ENCODE measurements at regions not wholly inside any gene's neighbourhood (a gene's known extent, or its start where the extent isn't known, plus 50 kb on each side); places are given as distances from the start of the nearest gene placed in this dataset.
"Not testable (repeated sequence)": the region's sequence is repeated elsewhere in the genome, so short reads cannot be mapped to it uniquely, and the experiment has no call there.

DNA sequence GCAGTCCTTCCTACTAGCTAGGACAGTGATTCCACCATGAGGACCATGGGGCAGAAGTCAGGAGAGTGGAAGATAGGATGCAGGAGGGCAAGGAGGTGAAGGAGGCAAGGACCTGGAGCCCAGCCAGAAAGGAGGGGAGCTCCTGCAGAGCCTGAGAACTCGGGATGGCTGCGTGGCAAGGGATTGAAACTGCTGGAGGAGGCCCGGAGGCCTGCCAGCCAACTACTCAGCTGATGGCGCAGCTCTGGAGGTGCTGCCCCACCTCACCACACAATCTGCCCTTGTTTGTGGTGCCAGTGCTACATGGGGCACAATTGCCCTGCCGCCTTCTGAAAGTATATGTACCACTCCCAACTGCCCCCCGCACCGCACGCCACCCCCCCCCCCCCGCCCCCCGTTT is 307.3 kb upstream of the CHRNA7 start:
- DNase-seq (ENCODE audit: low read depth in 4 of 4, low spot score in 3 of 4), result not testable (repeated sequence)

DNA sequence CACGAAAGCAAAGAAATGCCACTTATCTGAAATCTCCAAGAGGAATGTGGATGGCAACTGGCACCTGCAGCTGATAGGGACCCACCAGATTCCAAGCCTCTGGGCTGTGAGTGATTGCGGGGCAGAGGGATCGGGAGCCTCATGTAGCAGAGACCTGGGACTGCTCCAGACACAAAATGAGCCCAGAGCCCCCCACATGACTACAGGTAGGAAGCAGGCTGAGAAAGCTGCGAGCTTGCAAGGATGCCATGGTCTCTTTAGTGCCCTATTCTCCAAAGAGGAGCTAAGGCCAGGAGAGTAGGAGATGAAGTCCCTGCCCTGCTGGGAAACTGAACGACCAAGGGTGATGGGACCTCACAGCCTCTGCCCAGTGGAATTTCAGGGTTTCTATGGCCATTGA is 305.4 kb upstream of the CHRNA7 start:
- not testable (repeated sequence) for DNase-seq (ENCODE audit: low read depth in 4 of 4, low spot score in 3 of 4)

DNA sequence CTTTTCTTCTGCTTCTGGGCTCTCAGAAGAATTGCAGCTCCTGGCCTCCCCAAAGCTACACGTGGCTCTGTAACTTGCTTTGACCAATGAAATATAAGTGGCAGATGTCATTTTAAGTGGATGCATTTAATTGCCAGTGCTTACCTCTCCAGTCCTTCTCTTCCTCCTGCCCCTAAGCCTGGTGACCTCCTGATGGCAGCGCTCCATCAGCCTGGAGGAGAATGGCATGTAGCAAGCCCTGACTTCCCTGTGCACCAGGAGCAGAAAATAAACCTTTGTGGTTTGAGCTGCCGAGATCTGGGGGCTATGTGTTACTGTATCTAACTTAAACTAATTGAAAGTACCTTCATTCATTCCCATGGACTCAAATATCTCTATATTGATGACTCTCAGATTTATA is 304.7 kb upstream of the CHRNA7 start:
- not testable (repeated sequence) for DNase-seq (ENCODE audit: low read depth in 4 of 4, low spot score in 3 of 4)

DNA sequence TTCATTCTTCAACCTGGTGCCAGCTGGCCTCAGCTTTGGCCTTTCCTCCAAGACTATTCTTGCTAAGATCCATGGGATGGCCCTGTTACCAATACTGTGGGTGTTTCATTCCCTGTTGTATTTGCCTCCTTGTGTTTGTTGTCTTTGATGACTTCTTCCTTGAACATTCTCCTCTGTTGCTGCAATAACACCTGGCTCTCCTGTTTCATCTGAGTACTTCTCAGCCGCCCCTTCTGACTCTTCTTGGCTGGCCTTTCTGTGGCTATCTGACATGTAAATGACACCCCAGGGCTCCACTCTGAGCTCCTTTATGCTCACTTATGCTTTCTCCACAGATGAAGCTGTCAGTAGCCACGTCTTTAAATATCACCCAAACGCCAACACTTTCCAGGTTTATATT is 302.7 kb upstream of the CHRNA7 start:
- DNase-seq (ENCODE audit: low read depth in 4 of 4, low spot score in 3 of 4), result no peak

DNA sequence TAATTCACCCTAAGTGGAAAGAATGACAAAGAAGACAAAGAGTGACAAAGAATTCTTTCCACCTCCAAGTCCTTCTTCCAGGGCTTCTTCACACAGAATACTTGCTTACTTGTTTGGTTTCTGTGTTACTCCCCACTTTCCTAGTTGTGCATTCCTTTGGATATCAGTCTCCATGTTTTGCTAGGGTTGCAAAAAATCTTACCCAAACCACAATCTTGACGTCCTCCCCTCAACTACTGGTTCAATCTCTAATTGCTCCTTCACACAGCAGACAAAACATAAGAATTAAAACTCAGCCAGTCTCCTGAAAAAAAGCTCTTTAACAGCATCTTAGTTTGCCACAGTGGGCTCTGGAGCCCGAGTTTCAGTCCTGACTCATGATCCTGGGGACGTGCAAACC is 297.6 kb upstream of the CHRNA7 start:
- DNase-seq (ENCODE audit: low read depth in 4 of 4, low spot score in 3 of 4), result no peak

DNA sequence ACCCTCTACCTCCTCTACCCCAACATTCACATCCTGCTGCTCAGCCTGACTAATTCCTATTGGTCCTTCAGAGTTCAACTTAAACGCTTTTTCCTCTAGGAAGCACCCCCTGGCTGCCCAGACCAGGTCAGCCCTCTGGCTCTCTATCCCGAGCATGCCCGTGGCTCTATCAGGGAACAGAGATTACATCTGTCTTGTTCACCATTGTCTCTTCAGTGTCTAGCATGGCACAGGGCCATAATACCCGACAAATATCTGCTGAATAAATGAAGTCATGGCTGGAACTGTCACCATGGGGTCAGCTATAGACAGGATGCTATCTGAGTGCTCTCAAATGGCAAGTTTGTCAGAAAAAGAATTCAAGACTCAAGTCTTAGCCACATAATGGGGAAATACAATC is 296.9 kb upstream of the CHRNA7 start:
- no peak for DNase-seq (ENCODE audit: low read depth in 4 of 4, low spot score in 3 of 4)

DNA sequence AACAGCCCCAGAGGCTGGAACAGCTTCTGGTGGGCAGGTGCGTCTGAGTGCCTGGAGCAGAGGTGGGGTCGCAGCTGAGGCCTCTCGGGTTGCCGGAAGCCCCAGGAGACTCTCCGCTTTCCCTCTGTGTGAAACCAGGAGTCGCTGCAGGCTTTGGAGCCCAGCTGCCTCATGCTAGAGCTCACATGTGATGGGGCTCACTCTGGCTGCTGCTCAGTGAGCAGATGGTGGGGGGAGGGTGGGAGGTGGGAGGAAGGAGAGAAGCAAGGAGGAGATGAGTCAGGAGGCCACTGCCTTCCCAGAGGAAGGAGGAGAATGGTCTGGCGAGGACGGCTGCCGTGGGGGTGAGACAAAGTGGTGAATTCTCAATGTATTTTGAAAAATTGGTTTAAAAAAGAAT is 290.1 kb upstream of the CHRNA7 start:
- DNase-seq (ENCODE audit: low read depth in 4 of 4, low spot score in 3 of 4), result peak in 1 of 4 donors; percentile 2

DNA sequence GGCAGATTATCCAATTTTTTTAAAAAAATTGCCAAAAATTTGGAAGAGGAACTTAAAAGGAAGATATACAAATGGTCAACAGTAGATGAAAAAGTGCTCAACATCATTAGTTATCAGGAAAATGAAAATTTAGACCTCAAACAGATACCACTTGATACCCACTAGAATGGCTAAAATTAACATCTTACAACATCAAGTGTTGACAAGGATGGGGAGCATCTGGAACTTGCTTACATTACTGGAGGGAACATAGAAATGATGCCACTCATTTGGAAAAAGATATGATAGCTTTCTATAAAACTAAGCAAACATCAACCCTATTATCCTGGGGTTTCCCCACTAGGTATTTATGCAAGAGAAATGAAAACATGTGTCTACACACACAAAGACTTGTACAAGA is 284.5 kb upstream of the CHRNA7 start:
- no peak for DNase-seq (ENCODE audit: low read depth in 4 of 4, low spot score in 3 of 4)

DNA sequence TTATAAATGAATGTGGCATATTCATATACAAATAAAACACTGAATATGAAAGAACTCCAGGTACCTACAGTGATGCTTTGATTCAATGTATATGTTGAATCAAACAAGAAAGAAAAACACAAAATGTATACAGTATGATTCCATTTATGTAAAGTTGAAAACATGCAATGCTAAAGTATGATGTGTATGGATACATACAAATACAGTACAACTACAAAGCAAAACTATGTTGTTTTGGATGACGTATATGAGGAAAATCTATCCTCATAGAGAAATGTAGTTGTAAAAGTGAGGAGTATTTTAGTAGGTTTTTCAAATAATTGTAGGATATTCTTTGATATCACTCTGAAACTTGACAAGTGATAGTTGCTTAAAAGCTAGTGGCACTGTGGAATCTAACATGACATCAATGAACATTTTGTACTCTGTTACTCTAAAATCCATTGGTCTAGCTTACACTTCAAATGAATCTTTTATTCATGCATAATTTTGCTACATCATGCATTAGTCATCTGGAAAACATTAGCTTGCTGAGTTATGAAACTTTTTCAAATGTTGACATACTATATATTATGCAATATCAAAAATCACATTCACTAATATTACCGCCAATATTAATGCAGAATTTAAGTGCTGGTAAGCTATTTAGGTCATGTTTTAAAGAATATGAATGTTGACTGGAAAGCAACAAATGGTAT is 278.1 kb upstream of the CHRNA7 start:
- DNase-seq (ENCODE audit: low read depth in 4 of 4, low spot score in 3 of 4), result no peak

DNA sequence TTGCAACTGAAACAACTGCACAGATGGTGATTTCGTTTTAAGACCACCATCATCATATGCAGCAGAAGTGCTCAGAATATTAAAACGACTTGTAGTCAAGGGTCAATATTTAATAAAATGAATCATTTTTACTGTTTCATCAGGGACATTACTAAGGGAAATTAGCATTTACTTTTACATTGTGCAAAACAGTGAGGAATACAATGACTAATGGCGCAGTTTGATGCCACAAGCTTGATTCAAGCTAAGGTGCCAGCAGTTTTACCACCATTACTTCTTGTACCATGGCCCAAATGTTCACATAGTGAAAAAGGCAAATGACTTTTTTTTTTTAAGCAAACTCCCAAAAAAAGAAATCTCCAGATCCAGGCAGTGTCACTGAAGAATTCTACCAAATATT is 277.4 kb upstream of the CHRNA7 start:
- no peak for DNase-seq (ENCODE audit: low read depth in 4 of 4, low spot score in 3 of 4)

DNA sequence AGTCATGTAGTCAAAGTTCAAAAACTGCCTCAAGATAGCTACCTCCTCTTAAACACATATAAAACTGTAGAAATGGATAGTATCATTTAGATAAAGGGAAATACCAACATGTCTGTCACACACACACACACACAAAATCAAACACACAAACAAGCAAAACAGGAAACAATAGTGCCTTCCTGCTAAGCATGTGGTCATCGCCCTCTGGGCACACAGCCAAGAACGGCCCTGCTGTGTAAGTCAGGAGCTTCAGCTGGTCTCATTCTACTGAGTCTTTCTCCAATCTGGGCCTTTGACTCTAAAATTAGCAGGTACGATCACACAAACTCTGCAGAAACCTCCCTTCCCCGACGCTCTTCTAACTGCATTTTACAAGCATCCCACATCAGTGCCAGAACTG is 272.2 kb upstream of the CHRNA7 start:
- DNase-seq (ENCODE audit: low read depth in 4 of 4, low spot score in 3 of 4), result peak in 2 of 4 donors; percentile 2

DNA sequence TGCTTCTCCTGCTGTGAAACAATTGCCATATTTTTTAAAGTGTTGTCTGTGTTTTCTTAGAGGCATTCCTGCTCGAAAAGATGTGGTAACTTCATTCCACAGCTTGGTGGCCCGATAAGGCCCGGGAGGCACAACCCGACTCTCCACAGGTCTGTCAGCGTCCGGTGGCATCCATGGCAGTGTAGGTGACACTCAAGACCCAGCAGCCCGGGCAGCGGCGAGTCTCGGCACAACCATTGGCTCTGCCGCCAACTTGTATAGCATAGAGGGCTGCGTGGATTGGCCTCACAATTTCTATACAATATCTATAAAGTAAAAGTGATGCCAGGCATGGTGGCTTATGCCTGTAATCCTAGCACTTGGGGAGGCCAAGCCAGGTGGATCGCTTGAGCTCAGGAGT is 262.3 kb upstream of the CHRNA7 start:
- DNase-seq (ENCODE audit: low read depth in 4 of 4, low spot score in 3 of 4), result no peak

DNA sequence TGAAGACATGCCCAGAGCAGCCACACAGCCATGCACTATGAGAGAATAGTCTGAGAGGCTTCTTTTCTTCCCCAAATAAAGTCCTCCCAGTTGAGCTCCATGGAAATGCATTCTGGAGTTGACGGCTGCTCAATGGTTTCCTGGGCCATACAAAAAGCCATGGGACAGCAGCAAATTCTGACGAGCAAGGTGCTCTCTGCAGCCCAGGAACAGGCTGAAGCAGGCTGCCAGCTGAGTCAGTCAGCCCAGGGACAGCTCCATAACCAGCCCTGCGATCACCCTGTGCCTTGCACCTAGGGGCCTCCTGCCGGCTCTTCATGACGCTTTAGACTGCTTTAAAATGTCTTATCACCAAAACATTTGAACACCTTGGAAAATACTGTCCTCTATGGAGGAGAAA is 256.3 kb upstream of the CHRNA7 start:
- no peak for DNase-seq (ENCODE audit: low read depth in 4 of 4, low spot score in 3 of 4)

DNA sequence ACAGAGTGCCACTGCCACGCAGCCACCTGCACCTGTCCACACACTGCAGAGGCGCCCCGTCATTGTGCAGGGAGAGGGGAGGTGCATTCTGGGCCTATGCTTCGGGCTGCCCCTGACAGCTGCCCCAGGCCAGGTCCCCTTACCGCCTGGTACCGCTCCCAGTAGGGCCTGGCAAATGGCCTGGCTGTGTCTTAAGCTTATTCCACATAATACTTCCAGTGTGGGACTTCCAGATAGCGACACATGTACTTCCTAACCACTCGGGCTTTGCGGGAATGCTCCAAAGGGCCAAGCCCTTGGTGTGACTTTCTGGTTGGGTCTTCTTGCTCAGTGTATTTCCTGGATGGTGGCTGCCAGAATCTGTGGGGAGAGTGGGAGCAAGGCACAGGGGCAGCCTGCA is 254.3 kb upstream of the CHRNA7 start:
- no peak for DNase-seq (ENCODE audit: low read depth in 4 of 4, low spot score in 3 of 4)

DNA sequence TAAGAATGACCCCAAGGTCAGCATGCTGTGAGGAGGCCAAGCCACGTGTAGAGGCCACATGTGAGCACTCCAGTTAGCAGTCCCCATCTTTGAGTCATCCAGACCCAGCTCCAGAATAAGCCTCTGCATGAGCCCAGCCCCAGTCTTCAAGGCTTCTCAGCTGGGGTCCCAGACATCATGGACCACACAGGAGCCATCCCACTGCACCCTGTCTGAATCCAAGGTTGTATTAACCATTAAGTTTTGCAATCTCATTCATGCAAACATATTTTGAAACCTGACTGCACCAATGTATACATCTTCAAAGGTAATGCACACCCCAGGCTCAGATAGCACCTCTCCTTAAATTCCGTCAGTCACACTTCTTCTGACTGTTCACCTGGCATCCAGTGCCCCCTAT is 249.1 kb upstream of the CHRNA7 start:
- DNase-seq (ENCODE audit: low read depth in 4 of 4, low spot score in 3 of 4), result no peak

DNA sequence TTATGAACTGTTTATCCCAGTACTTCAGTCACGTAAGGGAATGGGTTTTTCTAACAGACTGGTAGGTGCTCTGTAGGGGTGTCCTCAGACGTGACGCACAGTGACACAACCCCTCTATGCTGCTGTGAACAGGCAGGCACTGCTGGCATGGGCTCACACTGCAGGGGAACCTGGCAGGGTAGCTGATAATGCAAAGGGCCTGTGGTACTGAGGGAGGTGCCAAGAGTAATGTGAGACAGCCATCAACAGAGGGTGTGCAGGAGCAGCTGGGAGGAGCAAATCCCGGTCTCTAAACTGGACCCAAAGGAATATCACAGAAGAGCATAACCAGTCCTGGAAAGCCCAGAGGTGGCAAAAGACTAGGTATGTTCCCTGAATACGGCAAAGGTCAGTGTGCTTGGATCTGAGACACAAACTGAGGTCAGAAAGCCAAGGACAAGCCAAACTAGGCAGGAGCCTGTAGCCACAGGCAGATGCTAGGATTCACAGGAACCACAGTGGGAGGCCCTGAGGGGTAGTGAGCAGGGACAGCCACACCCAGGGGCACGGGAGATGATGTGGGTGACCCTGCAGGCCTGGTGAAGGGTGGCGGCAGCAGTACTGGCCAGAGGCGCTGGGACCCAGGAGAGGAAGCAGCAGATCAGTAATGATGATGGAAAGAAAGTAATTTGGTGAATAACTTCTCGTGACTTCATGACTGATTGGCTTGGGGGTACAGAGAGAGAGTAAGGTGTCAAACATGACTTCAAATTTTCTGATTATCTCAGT is 248.1 kb upstream of the CHRNA7 start:
- DNase-seq (ENCODE audit: low read depth in 4 of 4, low spot score in 3 of 4), result no peak

DNA sequence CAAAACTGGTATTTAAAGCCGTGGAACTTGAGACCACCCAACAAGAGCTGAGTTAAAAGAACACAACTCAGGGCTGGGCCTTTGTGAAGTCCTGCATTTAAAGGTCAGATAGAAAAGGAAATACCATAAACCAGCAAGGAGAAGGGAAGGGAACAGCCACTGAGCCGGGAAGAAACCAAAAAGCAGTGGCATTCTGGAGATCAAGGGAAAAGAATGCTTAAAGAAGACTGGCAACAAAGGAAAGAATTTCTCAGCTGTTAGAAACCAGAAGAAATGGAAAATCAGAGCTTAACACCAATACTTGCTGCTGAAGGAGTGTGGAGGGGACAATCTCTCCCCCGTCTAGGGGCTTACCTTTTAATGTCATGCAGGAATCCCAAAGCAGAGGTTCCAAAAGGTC is 247.4 kb upstream of the CHRNA7 start:
- no peak for DNase-seq (ENCODE audit: low read depth in 4 of 4, low spot score in 3 of 4)

DNA sequence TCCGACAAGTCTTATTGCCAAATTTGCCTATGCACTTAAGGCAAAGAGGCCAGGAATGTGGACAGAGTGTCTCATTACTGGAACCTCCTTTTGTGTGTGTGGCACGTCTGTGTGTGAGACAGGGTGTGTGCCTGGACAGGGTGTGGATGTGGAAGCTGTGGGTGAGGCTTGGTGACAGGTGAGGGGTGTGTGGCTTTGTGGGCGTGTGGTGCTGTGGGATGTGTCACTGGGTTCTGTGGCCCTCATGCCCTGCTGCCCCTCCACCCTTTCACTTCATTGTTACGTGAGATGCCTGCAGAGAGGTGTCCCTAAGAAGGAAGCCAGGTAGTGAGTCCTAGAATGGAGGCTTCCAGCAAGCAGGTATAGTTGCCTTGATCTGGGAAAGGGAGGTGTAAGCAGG is 244.0 kb upstream of the CHRNA7 start:
- DNase-seq (ENCODE audit: low read depth in 4 of 4, low spot score in 3 of 4), result no peak

DNA sequence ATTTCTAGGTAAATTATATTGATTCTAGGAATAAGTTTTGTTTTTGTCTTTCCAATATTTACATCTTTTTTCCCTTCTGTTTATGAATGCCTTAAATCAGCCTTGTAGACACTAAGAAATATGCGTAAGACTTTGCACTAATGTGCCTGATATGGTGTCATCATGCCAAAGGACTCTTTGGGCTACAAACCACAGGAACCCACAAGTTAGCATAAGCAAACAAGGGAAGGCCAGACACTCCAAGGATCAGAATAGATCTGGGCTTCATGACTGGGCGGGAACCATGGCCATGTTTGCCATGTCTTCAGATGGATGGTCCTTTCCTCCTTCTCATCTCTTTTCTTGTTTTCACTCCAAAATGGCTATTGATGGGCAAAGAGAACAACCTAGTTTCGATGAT is 242.2 kb upstream of the CHRNA7 start:
- no peak for DNase-seq (ENCODE audit: low read depth in 4 of 4, low spot score in 3 of 4)

DNA sequence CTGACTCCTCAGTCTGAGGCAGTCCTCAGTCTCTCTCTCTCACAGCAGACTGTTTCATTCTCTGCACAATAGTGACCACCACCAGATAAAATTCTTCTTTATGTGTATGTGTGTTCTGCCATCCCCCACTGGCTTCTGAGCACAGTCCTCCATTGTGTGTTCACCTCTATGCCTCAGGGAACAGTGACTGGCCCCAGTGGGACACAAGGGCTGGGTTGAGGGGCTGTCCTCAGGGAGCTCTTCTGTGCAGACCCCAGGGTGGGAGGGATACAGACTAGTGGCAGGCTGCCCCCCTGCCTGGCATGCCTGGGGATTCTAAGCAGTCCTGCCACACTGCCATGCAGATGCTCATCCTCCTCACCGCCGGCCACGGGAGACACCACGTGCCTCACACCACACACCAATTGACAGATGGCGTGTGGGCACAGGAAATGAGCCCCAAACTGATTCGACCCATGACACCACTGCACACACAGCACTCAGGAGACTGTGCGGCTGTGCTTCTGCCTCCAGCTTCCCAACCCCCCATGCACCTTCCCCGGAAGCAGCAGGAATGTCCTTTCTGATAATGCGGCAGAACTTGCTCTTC is 237.6 kb upstream of the CHRNA7 start:
- DNase-seq (ENCODE audit: low read depth in 4 of 4, low spot score in 3 of 4), result no peak

DNA sequence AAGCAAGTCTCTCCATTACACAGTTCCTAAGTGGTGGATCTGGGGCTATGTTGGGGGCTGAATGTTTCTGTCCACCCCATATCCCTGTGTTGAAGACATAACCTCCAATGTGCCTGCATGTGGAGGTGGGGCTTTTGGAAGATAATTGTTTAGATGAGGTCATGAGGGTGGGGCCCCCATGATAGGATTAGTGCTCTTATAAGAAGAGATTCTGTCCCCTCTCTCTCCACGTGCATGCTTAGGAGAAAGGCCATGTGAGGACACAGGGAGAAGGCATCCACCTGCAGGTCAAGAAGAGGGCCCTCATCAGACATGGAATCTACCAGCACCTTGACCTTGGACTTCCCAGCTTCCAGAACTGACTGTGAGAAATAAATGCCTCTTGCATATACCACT is 231.0 kb upstream of the CHRNA7 start:
- DNase-seq (ENCODE audit: low read depth in 4 of 4, low spot score in 3 of 4), result no peak

DNA sequence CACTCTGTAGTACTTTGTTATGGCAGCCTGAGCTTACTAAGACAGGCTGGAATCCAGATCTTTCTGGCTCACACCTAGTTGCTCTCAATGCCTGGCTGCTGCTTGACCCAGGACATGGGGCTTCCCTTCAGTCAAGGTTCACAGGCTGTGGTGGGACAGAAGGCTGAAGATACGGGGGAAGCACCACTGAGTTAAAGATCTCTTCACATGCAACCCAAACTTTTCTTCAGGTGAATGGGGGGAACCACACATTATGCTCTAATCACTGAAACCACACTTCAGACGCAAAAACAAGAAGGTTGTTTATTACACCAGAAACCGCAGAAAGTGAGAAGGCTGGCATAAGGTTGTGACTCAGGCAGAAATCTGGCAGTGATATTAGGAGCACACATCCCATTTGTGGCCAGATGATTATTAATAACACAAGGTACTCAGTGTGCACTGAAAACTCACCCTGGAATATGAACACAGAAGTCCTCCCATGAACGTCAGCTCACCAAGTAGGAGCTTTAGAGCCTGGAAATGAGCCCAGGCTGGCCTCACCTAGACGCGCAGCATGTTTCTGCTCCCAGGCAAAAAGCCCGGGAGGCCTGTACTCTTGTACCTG is 230.5 kb upstream of the CHRNA7 start:
- no peak for DNase-seq (ENCODE audit: low read depth in 4 of 4, low spot score in 3 of 4)
